AG04449 (cell line): ENCODE measurements at regions not wholly inside any gene's neighbourhood (a gene's known extent, or its start where the extent isn't known, plus 50 kb on each side); places are given as distances from the start of the nearest gene placed in this dataset.

Experiments used
- CTCF ChIA-PET: fragments of 350-600 bp; formaldehyde crosslinking; extraction: SDS; loops from one replicate; lab custom pipeline; 2021; ENCODE audit warnings: antibody characterized with exemption; lab: Yijun Ruan, JAX
- POLR2A ChIA-PET: fragments of 400-600, 350-600 bp; formaldehyde crosslinking; extraction: SDS; loops from one replicate; lab custom pipeline; 2020; ENCODE audit warnings: antibody characterized with exemption, inconsistent platforms; lab: Yijun Ruan, JAX
- DNase-seq: peaks from one replicate; pipeline ENCODE4 v3.0.0-alpha.2; 2010; ENCODE audit warnings: low read depth, low spot score
- H3K4me3 ChIP-seq: 2 replicates; pipeline ENCODE4 v1.5.1; 2011; ENCODE audit warnings: low read depth, mild to moderate bottlenecking, control low read depth, low read length
- CTCF ChIP-seq: IDR thresholded peaks from one replicate; pipeline ENCODE4 v1.5.1; 2011; ENCODE audit warnings: mild to moderate bottlenecking, moderate library complexity, low read length, control low read depth, inconsistent platforms; ENCODE audit not compliant: insufficient read depth; ENCODE audit errors: missing control alignments

- POLR2A ChIA-PET, result interaction anchor here (1.2 kb wide), 1 partner anchor 10 kb away, joined by 3 read pairs; no protein-coding TSS in a partner anchor
Measured at GRCh38 chr3:150033721-150034120, 63.0 kb upstream of the PFN2 start.

GRCh38 chr3:150030841-150031240 lies 60.1 kb upstream of the PFN2 start:
- ChIA-PET POLR2A (no interaction called here), CTCF (interaction anchor here (1.2 kb wide), 1 partner anchor 11 kb away, joined by 3 read pairs; no protein-coding TSS in a partner anchor)
- DNase-seq, result no peak
- no peak for TF ChIP-seq CTCF
- no peak overlapping the region for H3K4me3 ChIP-seq

More at GRCh38 chr3:150033721-150034120, 63.0 kb upstream of the PFN2 start:
- DNase-seq, result no peak
- H3K4me3 ChIP-seq, result no peak overlapping the region
- CTCF ChIA-PET, result interaction anchor here (2.0 kb wide), 1 partner anchor 150 kb away, joined by 5 read pairs; no protein-coding TSS in a partner anchor
- TF ChIP-seq CTCF, result no peak

DNA sequence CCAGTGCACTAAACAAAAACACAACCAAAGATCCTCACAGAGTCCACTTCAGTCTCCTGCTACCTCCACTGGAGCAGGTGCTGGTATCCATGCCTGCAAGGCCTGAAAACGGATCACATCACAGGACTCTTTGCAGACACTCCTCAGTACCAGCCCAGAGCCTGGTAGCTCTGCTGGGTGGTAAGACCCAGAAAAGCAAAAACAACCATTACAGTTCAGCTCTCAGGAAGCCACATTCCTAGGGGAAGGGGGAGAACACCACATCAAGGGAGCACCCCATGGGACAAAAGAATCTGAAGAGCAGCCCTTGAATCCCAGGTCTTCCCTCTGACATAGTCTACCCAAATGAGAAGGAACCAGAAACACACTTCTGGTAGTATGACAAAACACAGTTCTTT lies 52.5 kb upstream of the PFN2 start:
- ChIA-PET POLR2A (interaction anchor here (0.8 to 1.0 kb wide), 2 partner anchors 11 to 84 kb away, joined by 3 read pairs; no protein-coding TSS in a partner anchor), CTCF (interaction anchor here (1.2 to 1.5 kb wide), 2 partner anchors 9 to 56 kb away, joined by 3 to 4 read pairs; no protein-coding TSS in a partner anchor)
- TF ChIP-seq CTCF, result no peak
- H3K4me3 ChIP-seq, result no peak overlapping the region
- DNase-seq, result no peak

GRCh38 chr3:150022381-150023238 lies 51.9 kb upstream of the PFN2 start:
- ChIA-PET CTCF (interaction anchor here (1.2 to 1.5 kb wide), 2 partner anchors 9 to 56 kb away, joined by 3 to 4 read pairs; no protein-coding TSS in a partner anchor), POLR2A (interaction anchor here (0.8 to 1.0 kb wide), 2 partner anchors 12 to 84 kb away, joined by 3 read pairs; no protein-coding TSS in a partner anchor)
- DNase-seq, result no peak
- TF ChIP-seq CTCF, result no peak
- H3K4me3 ChIP-seq, result no peak overlapping the region

DNA sequence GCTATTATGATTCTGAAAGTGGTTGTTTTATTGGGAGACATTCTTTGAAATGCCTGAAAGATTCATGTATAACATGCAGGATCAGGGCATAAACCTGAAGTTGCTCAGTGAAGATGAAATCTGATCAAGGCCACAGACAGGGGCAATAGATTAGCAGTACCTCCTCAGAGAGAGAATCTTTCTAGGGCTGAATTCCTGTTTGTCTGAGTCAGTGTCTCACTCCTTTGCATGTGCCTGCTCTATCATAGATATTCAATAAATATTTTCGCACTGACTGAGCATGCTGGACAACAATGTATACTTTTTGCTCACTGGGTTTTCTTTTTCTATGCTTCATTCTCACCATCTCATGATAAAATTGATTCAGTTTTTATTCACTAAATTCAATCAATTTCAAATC lies 49.8 kb upstream of the PFN2 start:
- no peak for TF ChIP-seq CTCF
- ChIA-PET POLR2A (no interaction called here), CTCF (interaction anchor here (1.1 to 1.2 kb wide), 2 partner anchors 10 to 14 kb away, joined by 3 to 4 read pairs; no protein-coding TSS in a partner anchor)
- no peak overlapping the region for H3K4me3 ChIP-seq
- no peak for DNase-seq
